ENCODE measurements at regions not wholly inside any gene's neighbourhood (a gene's known extent, or its start where the extent isn't known, plus 50 kb on each side); places are given as distances from the start of the nearest gene placed in this dataset.

- H3K27me3 Mint-ChIP-seq (ENCODE audit: unreplicated experiment): no peaks in the 10 kb centered on the region
- peaks cover 3% of the 10 kb centered on the region for H3K4me1 Mint-ChIP-seq (ENCODE audit: low read depth, unreplicated experiment)
- no peaks in the 10 kb centered on the region for H3K9me3 Mint-ChIP-seq (ENCODE audit: unreplicated experiment)
- no peak overlapping the region for H3K4me3 Mint-ChIP-seq (ENCODE audit: unreplicated experiment)
- DNase-seq: no peak
- no peak for TF ChIP-seq CTCF (IDR thresholded peaks at IDR 0.05; ENCODE audit: partially characterized antibody, unreplicated experiment)
- H3K27ac Mint-ChIP-seq (ENCODE audit: unreplicated experiment): no peak overlapping the region
- H3K36me3 Mint-ChIP-seq (ENCODE audit: unreplicated experiment): no peaks in the 10 kb centered on the region
Measured at GRCh38 chr9:115596021-115596745, 478.2 kb upstream of the TNC start.

- no peak for TF ChIP-seq CTCF (IDR thresholded peaks at IDR 0.05; ENCODE audit: partially characterized antibody, unreplicated experiment)
- Mint-ChIP-seq H3K4me1 (ENCODE audit: low read depth, unreplicated experiment) (peaks cover 3% of the 10 kb centered on the region), H3K27ac (ENCODE audit: unreplicated experiment) (no peak overlapping the region), H3K36me3 (ENCODE audit: unreplicated experiment) (no peaks in the 10 kb centered on the region), H3K27me3 (ENCODE audit: unreplicated experiment) (no peaks in the 10 kb centered on the region), H3K4me3 (ENCODE audit: unreplicated experiment) (no peak overlapping the region), H3K9me3 (ENCODE audit: unreplicated experiment) (no peaks in the 10 kb centered on the region)
- DNase-seq: no peak
Measured at GRCh38 chr9:115596746-115597080, 478.8 kb upstream of the TNC start.

DNA sequence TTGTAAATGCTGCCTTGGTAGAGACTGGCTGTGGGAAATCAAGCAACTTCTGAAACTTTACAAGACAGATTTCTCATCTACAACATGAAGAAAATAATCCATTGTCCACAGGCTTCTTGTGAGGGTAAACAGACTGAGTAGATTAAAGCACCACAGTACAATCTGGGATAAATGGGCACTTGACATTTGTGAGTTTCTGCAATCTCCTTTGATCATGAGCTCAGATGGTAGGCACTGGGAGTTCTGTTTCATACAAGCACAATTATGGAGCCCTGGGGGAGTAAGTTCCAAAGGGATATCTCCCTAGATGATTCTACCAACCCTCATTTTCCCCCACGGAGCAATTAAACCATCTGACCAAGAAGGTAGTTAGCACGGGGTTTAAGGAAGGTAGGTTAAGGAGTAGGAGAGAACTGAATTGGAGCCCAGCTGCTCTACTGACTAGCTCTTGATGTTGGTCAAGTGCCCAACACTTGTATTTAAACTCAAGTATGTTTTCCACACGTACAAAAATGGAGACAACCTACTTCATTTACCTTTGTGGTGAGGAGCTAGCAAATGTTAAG lies 479.5 kb upstream of the TNC start:
- no peak for TF ChIP-seq CTCF (IDR thresholded peaks at IDR 0.05; ENCODE audit: partially characterized antibody, unreplicated experiment)
- no peak for DNase-seq
- Mint-ChIP-seq H3K4me1 (ENCODE audit: low read depth, unreplicated experiment) (peaks cover 3% of the 10 kb centered on the region), H3K27me3 (ENCODE audit: unreplicated experiment) (no peaks in the 10 kb centered on the region), H3K4me3 (ENCODE audit: unreplicated experiment) (no peak overlapping the region), H3K27ac (ENCODE audit: unreplicated experiment) (no peak overlapping the region), H3K36me3 (ENCODE audit: unreplicated experiment) (no peaks in the 10 kb centered on the region), H3K9me3 (ENCODE audit: unreplicated experiment) (no peaks in the 10 kb centered on the region)

DNA sequence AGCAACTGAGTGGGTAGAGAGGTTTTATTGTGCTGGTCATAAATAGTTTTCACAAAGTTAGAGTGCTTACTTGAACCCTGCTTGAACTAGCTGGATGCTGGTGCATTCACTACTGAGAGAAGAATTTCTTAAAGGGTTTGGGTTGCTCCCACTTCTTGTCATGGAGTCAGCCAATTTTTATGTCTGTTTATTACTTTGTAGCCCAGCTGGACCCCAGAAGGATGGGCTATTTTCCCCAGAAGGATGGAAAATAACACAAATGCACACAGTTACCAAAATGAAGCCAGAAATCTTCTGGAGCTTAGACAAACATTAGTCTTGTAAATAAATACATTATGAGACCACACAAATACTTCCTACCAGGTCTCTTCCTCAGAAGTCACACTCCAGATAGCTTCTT lies 480.8 kb upstream of the TNC start:
- H3K4me3 Mint-ChIP-seq (ENCODE audit: unreplicated experiment): no peak overlapping the region
- no peak overlapping the region for H3K27ac Mint-ChIP-seq (ENCODE audit: unreplicated experiment)
- DNase-seq: no peak

More for the DNA sequence above, 480.8 kb upstream of the TNC start:
- no peaks in the 10 kb centered on the region for H3K27me3 Mint-ChIP-seq (ENCODE audit: unreplicated experiment)
- no peak for TF ChIP-seq CTCF (IDR thresholded peaks at IDR 0.05; ENCODE audit: partially characterized antibody, unreplicated experiment)
- H3K9me3 Mint-ChIP-seq (ENCODE audit: unreplicated experiment): no peaks in the 10 kb centered on the region
- peaks cover 3% of the 10 kb centered on the region for H3K4me1 Mint-ChIP-seq (ENCODE audit: low read depth, unreplicated experiment)
- no peaks in the 10 kb centered on the region for H3K36me3 Mint-ChIP-seq (ENCODE audit: unreplicated experiment)

All from glutamatergic neuron (in vitro differentiated cells).